K562 (cell line): ENCODE measurements at regions not wholly inside any gene's neighbourhood (a gene's known extent, or its start where the extent isn't known, plus 50 kb on each side); places are given as distances from the start of the nearest gene placed in this dataset.

Experiments
- CBX2 ChIP-seq: fragments of 200-600 bp; sonication (generic); IDR thresholded peaks from one replicate; pipeline ENCODE4 v1.6.1; 2012; ENCODE audit warnings: mild to moderate bottlenecking, low read length, inconsistent platforms; ENCODE audit not compliant: insufficient read depth, poor library complexity, severe bottlenecking
- CREB1 ChIP-seq, 2 experiments: sonication (generic) in 1 of 2; formaldehyde crosslinking in 1 of 2; IDR thresholded peaks; 2 replicates each; pipeline versions ENCODE4 v1.6.1 to v1.8.0; 2012 to 2022; ENCODE audit warnings: inconsistent platforms in 1 of 2, mild to moderate bottlenecking in 1 of 2, missing genetic modification reagents in 1 of 2, moderate library complexity in 1 of 2
- EP400 ChIP-seq: fragments of 450-650 bp; IDR thresholded peaks from 2 replicates; pipeline ENCODE4 v1.6.1; 2017; ENCODE audit warnings: antibody characterized with exemption, mild to moderate bottlenecking, moderate library complexity
- FOXJ2 ChIP-seq: fragments of 200-800 bp; sonication (Bioruptor generic); IDR thresholded peaks from 2 replicates; pipeline ENCODE4 v1.6.1; 2016; ENCODE audit warnings: missing genetic modification characterization, missing compliant biosample characterization
- IRF1 ChIP-seq: sonication (generic); formaldehyde crosslinking; IDR thresholded peaks from 2 replicates; pipeline ENCODE4 v1.8.0; 2022; ENCODE audit warnings: missing genetic modification reagents, mild to moderate bottlenecking, borderline replicate concordance
- NFATC3 ChIP-seq: fragments of 450-650 bp; IDR thresholded peaks from 2 replicates; pipeline ENCODE4 v1.6.1; 2017; ENCODE audit warnings: mild to moderate bottlenecking
- NRF1 ChIP-seq, 2 experiments: fragments of 450-650 bp; IDR thresholded peaks in 1 of 2; conservative IDR thresholded peaks in 1 of 2; 2 replicates each; pipeline ENCODE4 v1.6.1; 2014; ENCODE audit warnings: mild to moderate bottlenecking in 2 of 2
- RHOXF2B ChIP-seq: fragments of 250-450 bp; sonication (Bioruptor Pico); conservative IDR thresholded peaks from 2 replicates; pipeline ENCODE4 v1.5.1; 2021
- XRCC5 ChIP-seq: fragments of 200-400 bp; formaldehyde crosslinking; IDR thresholded peaks from 2 replicates; pipeline ENCODE4 v1.6.1; 2017; ENCODE audit warnings: low read depth, mild to moderate bottlenecking, low read length
- ZBTB2 ChIP-seq: fragments of 450-650 bp; IDR thresholded peaks from 2 replicates; pipeline ENCODE4 v1.6.1; 2016; ENCODE audit warnings: antibody characterized with exemption
- ZNF584 ChIP-seq: fragments of 200-800 bp; sonication (Bioruptor generic); IDR thresholded peaks from 2 replicates; pipeline ENCODE4 v1.6.1; 2016; ENCODE audit warnings: low read depth, mild to moderate bottlenecking, missing genetic modification characterization, missing compliant biosample characterization
- ZNF764 ChIP-seq: fragments of 250-450 bp; sonication (Bioruptor Pico); IDR thresholded peaks from 2 replicates; pipeline ENCODE4 v1.4.0; 2020; ENCODE audit warnings: low read depth, mild to moderate bottlenecking, moderate library complexity
- TF ChIP-seq, protein P1 (sequence below): IDR thresholded peaks from 2 replicates; pipeline ENCODE4 v1.6.1; 2012; ENCODE audit warnings: low read depth, low read length, improper control_type of control experiment, borderline replicate concordance
- TF ChIP-seq, protein P2 (sequence below): fragments of 450-650 bp; IDR thresholded peaks from 2 replicates; pipeline ENCODE4 v1.6.1; 2017; ENCODE audit warnings: antibody characterized with exemption, mild to moderate bottlenecking
- TF ChIP-seq, protein P3 (sequence below): fragments of 250-450 bp; sonication (Bioruptor Pico); IDR thresholded peaks from 2 replicates; pipeline ENCODE4 v1.9.0; 2021; ENCODE audit warnings: mild to moderate bottlenecking

DNA sequence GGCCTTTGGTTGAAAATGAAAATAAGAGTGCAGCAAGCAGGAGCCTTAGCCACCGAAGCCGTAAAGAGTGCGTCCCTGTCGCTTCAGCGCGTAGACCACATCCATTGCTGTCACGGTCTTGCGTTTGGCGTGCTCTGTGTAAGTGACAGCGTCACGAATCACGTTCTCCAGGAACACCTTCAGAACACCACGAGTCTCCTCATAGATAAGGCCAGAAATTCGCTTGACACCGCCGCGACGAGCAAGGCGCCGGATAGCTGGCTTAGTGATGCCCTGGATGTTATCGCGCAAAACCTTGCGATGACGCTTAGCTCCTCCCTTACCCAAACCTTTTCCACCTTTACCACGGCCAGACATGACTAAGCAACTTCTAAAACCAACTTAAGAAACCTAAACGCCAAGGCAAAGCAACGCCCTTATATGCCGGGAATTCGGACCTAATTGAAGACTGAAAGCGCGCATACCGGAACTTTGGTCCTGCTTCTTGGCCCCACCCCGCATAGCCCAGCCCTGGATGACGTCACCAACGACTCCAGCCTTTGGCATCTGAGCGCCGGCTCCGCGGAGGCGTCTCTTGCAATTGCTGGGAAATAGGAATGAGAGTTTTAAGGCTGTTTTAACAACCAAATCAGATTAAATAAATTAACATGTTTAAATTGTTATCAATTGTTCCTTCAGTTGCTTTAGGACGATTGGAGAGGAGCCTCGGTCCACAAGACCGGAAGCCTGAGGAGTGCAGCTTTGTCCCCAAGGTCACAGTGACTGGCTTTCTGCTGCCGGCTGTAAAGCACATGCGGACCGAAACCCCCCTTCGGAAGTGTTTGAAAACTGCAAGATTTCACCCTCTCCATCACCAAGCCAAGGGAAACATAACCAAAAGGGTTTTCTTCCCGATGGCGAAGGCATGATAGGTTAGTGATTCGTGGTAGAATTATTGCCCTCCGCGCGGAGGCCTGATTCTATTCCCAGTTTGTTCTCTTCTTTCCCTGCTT is 79.6 kb upstream of the BTN3A2 start (continued):
- TF ChIP-seq ZNF584 (peak; percentile 96), NFATC3 (no peak; the same call in 1 of the 2 replicates), IRF1 (CRISPR knock-in tag) (no peak), CREB1 (IDR thresholded peaks at IDR 0.05) (peak; percentile 92), CREB1 (CRISPR knock-in tag; IDR thresholded peaks at IDR 0.05) (peak; percentile 94), XRCC5 (peak; percentile 52; the same call in 1 of the 2 replicates), ZBTB2 (peak; percentile 91), FOXJ2 (tag) (peak; percentile 88), RHOXF2B (peak; percentile 85), CBX2 (no peak), EP400 (peak; percentile 97), ZNF764 (peak; percentile 5; the same call in 1 of the 2 replicates), NRF1 (conservative IDR thresholded peaks at IDR 0.05 in 1 of 2, IDR thresholded peaks at IDR 0.05 in 1 of 2) (peak; percentile 74 to 78)
- TF ChIP-seq, protein P1, sequence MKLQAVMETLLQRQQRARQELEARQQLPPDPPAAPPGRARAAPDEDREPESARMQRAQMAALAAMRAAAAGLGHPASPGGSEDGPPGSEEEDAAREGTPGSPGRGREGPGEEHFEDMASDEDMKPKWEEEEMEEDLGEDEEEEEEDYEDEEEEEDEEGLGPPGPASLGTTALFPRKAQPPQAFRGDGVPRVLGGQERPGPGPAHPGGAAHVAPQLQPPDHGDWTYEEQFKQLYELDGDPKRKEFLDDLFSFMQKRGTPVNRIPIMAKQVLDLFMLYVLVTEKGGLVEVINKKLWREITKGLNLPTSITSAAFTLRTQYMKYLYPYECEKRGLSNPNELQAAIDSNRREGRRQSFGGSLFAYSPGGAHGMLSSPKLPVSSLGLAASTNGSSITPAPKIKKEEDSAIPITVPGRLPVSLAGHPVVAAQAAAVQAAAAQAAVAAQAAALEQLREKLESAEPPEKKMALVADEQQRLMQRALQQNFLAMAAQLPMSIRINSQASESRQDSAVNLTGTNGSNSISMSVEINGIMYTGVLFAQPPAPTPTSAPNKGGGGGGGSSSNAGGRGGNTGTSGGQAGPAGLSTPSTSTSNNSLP = peak; percentile 70; the same call in 1 of the 2 replicates
- TF ChIP-seq, protein P2, sequence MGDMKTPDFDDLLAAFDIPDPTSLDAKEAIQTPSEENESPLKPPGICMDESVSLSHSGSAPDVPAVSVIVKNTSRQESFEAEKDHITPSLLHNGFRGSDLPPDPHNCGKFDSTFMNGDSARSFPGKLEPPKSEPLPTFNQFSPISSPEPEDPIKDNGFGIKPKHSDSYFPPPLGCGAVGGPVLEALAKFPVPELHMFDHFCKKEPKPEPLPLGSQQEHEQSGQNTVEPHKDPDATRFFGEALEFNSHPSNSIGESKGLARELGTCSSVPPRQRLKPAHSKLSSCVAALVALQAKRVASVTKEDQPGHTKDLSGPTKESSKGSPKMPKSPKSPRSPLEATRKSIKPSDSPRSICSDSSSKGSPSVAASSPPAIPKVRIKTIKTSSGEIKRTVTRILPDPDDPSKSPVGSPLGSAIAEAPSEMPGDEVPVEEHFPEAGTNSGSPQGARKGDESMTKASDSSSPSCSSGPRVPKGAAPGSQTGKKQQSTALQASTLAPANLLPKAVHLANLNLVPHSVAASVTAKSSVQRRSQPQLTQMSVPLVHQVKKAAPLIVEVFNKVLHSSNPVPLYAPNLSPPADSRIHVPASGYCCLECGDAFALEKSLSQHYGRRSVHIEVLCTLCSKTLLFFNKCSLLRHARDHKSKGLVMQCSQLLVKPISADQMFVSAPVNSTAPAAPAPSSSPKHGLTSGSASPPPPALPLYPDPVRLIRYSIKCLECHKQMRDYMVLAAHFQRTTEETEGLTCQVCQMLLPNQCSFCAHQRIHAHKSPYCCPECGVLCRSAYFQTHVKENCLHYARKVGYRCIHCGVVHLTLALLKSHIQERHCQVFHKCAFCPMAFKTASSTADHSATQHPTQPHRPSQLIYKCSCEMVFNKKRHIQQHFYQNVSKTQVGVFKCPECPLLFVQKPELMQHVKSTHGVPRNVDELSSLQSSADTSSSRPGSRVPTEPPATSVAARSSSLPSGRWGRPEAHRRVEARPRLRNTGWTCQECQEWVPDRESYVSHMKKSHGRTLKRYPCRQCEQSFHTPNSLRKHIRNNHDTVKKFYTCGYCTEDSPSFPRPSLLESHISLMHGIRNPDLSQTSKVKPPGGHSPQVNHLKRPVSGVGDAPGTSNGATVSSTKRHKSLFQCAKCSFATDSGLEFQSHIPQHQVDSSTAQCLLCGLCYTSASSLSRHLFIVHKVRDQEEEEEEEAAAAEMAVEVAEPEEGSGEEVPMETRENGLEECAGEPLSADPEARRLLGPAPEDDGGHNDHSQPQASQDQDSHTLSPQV = peak; percentile 88
- TF ChIP-seq, protein P3, sequence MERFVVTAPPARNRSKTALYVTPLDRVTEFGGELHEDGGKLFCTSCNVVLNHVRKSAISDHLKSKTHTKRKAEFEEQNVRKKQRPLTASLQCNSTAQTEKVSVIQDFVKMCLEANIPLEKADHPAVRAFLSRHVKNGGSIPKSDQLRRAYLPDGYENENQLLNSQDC (CRISPR knock-in tag) = peak; percentile 95
